NCI-H82 treated with DMSO at 0.1 percent for 48 hours (cell line): ENCODE measurements at regions not wholly inside any gene's neighbourhood (a gene's known extent, or its start where the extent isn't known, plus 50 kb on each side); places are given as distances from the start of the nearest gene placed in this dataset.
A peak's percentile ranks its signal among the peaks of the same experiment; 100 is the strongest.
"Not testable (repeated sequence)": the region's sequence is repeated elsewhere in the genome, so short reads cannot be mapped to it uniquely, and the experiment has no call there.

Experiments used
- DNase-seq: peaks from one replicate; lab custom pipeline; 2025; ENCODE audit not compliant: unreplicated experiment; lab: John Stamatoyannopoulos, UW

DNA sequence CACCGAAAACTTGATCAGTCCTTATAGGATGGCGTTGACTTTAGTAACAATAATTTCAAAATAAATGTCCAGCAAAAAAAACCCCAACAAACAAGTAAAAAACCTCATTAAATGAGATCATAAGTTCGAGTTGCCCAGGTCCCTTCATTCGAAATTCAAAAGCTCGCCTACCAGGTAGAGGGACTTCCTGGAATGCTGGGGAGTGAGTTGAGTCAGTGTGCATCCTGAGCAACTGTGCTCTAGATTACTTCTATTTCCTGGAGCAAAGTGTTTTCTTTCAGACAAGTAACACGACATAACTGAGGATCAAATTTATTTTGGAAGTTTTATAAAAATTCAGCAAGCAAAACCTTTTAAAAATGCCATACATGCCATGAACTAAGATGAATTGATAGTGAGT is 511.9 kb upstream of the CITED2 start:
- no peak for DNase-seq

DNA sequence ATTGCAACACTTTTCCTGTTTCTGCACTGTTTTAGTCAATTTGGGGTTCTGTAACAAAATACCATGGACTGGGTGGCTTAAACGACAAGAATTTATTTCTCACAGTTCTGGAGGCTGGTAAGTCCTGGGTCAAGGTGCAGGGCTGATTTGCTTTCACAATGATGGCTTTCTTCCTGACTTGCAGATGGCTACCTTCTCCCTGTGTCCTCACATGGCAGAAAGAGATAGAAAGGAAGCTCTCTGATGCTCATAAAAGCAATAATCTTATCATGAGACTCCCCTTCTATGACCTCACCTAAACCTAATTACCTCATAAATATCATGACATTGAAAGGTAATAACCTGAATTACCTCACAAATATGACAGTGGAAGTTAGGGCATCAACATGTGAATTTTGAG is 511.5 kb upstream of the CITED2 start:
- no peak for DNase-seq

- DNase-seq = no peak
These were observed 509.3 kb upstream of the CITED2 start for GRCh38 chr6:139883776-139884175.

DNA sequence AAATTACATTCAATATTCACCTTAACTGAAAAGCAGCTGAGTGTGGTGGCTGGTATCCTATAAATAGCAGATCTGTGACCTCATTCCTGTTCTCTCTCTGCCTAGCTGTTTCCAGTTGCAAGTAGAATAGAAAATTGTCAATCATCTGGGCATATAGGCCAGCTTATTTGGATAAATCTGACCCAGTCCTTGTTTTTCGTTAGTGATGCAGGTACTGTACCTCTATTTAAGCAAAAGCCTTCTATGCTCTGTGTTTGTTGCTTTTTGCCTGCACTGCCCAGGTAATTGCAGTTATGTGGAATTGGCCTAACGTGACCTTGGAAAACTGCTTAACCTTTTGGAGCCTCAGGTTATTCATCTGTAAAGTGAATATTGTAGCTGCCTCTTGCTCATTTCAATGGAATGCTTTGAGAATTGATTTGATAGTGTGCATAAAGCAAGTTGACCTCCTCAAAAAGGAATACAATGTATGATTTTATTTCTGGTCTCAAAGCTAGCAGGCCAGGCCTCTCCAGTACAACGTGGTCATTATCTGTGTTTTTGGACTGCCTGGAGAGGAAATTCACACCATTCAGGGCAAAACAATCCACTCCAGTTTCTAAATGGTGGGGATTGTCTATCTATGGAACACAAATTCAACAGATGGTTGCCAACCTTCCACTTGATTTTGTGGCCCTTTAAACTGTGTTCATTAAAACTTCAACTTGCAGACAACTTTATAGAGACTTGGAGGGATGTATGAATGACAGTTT is 508.7 kb upstream of the CITED2 start:
- no peak for DNase-seq

DNA sequence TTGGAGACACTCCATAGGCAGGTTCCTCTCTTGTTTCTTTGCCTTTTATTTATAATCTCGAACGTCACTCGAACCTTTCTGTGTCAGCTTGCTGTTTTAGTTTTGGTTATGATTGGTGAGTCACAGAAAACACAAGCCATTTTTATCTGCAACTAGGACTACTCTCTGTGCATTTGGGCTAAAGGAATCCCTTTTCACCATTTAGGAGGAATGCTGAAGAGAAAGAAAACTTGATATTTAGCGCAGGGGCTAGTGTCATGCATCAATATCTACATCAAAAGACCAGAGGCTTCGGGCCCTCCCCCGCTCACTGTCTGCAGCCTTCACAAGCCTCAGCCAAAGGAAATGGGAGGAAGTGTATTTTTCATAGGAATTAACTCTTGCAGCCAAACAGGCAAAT is 507.8 kb upstream of the CITED2 start:
- DNase-seq = no peak

DNA sequence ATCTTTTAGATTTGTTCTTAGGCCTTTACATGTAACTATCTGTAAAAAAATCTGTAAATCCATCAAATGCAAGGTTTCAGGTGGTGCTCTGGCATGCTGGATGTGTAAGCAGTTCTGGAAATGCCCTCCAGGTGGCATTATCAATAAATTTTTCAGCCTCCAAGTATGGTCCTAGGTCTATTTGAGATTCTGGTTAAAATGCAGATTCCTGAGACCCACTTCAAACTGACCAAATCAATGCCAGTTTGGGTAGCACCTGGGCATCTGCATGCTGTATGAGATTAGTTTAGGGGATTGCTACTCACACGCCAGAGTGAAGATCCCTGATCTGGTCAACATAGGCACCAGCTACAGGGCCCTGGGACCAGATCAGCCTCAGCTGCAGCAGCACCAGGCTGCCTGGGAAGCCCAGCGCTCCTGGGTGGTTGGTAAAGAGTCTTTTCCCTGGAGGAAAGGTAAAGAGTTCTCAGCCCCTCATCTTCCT is 507.3 kb upstream of the CITED2 start:
- peak; percentile 47 for DNase-seq

- DNase-seq = peak; percentile 49
These were observed 506.8 kb upstream of the CITED2 start for GRCh38 chr6:139881236-139881635.

GRCh38 chr6:139879823-139880356 is 505.4 kb upstream of the CITED2 start:
- DNase-seq = no peak

DNA sequence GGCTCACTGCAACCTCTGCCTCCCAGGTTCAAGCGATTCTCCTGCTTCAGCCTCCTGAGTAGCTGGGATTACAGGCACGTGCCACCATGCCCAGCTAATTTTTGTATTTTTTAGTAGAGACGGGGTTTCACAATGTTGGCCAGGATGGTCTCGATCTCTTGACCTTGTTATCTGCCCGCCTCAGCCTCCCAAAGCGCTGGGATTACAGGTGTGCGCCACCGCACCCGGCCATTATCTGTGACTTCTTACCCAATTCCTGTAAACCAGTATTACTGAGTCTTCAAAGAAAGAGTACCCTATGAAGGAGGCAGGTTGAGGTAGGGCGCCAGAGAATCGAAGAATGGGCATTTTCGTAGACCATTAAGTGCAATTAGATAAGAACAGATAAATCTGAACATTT is 504.8 kb upstream of the CITED2 start:
- not testable (repeated sequence) for DNase-seq

DNA sequence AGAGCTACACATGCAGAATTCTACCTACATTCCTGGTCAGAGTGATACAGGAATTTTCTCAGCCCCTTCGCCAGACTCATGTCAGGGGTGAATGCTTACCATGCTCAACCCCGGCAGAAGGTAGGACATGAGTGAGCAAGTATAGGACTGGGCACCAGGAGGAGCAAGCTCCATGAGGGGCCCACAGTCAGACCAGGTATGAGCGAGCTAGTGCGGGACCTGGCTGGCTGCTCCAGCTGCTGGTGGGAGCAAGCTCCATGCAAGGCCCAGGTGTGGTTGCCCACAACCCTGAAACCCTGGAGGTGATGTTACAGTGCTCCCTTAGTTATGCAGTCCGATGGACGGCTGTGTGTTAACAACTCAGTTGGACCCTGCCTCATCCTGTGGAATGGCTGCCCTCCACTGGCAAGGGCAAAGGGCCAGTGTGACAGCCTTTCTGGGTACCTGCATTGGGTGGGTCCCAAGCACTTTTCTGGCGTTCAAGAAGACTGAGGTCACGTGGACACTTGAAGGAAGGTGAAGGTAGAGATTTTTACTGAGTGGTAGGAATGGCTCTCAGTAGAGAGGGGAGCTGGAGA is 503.5 kb upstream of the CITED2 start:
- DNase-seq = no peak

DNA sequence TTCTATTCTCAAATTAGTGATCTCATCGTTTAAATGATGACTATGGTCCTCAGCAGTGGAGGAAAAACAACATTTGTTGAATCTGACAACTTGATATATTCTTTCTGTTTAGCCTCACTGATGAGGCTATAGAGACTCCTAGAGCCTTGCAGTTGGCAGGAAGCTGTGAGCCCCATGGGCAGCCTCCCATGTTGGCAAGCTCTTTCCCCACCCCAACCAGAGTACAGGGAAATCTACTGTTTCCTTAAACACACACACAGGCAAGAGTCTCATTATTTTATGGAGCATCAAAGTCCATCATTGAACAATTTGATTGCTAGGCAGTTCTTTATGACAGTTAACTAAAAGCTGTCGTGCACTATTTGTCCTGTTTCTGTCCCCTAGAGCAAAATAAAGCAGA is 498.2 kb upstream of the CITED2 start:
- no peak for DNase-seq

GRCh38 chr6:139871803-139872510 is 497.5 kb upstream of the CITED2 start:
- no peak for DNase-seq

DNA sequence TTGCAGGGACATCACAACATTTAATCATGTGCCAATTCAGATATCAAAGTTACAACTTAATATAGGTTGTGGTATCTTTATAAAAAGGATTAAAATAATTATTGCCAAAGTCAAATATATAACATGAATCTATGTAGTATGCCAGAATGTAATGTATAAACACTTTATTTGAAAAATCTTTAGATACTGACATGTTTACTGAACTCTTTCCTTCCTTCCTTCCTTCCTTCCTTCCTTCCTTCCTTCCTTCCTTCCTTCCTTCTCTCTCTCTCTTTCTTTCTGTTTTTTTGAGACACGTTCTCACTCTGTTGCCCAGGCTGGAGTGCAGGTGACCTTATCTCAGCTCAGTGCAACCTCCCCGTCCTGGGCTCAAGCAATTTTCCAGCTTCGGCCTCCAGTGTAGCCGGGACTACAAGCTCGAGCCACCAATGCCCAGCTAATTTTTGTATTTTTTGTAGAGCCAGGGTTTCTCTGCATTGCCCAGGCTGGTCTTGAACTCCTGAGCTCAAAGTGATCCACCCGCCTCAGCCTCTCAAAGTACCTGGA is 496.8 kb upstream of the CITED2 start:
- DNase-seq = no peak

- DNase-seq = no peak
These were observed 494.1 kb upstream of the CITED2 start for GRCh38 chr6:139868576-139868975.

DNA sequence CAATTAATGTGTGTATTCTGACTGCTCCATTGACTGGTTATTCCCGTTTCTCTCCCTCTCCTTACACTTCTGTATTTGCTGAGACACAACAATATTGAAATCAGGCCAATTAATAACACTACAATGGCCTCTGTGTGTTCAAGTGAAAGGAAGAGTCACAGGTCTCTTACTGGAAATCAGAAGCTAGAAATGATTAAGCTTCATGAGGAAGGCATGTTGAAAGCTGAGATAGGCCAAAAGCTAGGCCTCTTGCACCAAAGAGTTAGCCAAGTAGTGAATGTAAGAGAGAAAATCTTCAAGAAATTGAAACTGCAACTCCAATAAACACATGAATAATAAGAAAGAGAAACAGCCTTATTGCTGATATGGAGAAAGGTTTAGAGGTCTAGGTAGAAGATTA is 489.5 kb upstream of the CITED2 start:
- DNase-seq = no peak

- DNase-seq = no peak
These were observed 488.9 kb upstream of the CITED2 start for GRCh38 chr6:139863346-139863745.

DNA sequence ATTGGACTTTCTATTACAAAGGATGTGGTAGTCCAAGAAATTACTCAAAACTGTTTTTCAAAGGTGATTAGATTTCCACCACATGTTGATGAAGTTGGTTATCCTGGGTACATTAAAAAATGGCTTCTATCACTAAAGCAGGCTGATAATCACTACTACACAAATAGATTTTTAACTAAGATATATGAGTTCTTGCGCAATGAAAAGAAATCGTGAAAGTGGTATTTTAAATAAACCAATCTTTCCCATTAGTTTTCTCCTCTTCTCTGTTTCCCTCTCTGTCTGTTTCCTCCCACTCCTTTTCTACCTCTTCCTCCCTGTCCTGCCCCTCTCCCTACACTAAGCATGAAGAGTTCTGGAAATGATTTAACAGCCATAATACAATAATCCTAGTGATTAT is 487.9 kb upstream of the CITED2 start:
- DNase-seq = no peak

- no peak for DNase-seq
These were observed 485.8 kb upstream of the CITED2 start for GRCh38 chr6:139860203-139860602.

GRCh38 chr6:139858429-139858828 is 484.0 kb upstream of the CITED2 start:
- DNase-seq = no peak

GRCh38 chr6:139857143-139857542 is 482.7 kb upstream of the CITED2 start:
- no peak for DNase-seq

DNA sequence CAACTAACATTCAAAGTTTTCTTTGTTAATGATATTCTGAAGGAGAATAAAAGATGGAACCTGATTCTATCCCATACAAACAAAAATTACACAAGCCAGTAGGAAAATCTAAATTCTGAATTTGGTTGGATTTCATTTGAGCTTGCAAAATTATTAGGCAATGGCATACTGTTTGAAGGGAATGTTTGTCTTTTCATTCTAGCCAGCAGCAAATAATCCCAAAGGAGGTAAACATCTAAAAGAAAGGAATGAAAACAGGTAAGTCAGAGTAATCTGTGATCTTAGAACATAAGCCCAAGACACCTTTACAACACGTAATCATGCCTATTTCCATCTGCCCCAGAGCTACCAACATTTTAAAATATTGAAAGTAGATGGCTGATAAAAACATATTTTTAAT is 482.1 kb upstream of the CITED2 start:
- DNase-seq = no peak
